ENCODE measurements at regions not wholly inside any gene's neighbourhood (a gene's known extent, or its start where the extent isn't known, plus 50 kb on each side); places are given as distances from the start of the nearest gene placed in this dataset.
"Not testable (repeated sequence)": the region's sequence is repeated elsewhere in the genome, so short reads cannot be mapped to it uniquely, and the experiment has no call there.

DNA sequence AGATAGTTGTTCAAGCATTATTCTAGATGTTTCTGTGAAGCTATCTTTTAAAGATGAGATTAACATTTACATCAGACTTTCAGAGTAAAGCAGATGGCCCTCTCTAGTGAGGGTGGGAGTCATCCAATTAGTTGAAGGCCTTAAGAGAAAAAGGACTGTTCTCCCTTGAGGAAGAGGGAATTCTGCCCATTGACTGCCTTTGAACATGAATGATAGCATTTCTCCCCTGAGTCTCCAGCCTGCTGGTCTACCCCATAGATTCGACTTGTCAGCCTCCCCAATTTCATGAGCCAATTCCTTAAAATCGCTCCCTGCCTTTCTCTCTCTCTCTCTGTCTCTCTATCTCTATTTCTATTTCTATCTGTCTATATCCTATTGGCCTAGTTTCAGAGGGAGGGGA is 115.5 kb downstream of the EBLN2 start:
- DNase-seq (ENCODE audit: low read depth in 2 of 3, low spot score in 2 of 3) = no peak

DNA sequence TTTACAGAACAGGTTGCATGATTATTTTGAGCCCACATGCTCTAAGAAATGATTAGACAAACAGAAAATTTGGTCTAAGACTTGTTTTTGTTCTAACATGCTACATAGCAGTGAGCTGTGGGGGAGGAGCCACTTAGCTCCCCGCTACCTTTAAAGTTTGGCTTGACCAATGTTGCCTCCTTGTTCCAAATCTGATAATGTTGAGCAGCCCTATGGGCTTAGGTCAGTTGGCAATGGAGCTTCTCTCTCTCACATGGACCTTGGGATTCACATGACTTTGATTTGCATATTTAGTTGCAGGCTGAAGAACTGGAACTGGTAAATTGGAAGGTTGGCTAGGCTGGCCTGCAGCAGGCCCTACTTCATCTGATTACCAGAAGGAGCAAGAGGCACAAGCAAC is 116.4 kb downstream of the EBLN2 start:
- DNase-seq (ENCODE audit: low read depth in 2 of 3, low spot score in 2 of 3) = no peak

DNA sequence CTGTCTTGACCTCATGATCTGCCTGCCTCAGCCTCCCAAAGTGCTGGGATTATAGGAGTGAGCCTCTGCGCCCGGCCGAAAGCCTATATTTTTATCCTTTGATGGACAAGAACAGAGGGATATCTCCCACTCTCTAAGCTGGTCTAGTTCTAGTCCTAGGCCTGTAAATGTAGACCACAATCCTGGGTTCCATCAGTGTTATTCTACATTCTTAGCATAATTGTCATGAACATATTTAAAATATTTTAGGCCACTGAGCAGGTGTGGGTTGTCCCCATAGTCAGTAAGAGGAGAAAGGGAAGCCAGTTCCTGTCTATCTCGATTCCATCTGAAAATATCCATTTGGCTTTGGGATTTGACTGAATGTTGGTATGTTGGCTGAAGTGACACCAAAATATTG is 118.1 kb downstream of the EBLN2 start:
- no peak for DNase-seq (ENCODE audit: low read depth in 2 of 3, low spot score in 2 of 3)

DNA sequence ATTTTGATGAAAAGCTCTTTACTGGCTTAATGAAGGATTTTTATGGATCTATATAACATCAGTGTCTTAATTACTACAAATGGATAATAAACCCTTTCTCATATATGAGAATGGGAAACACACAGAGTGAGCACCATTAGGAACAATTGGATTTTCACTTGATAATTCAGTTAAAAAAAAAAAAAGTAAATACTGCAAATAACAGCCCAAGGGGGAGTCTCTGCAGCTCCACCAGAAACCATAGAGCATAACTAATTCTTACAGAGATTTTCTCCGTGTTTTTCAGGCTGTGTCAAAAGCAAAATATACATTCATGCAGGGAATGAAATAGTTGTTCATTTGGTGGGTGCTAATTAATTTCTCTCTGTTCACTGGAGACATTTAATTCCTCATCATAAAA is 125.3 kb downstream of the EBLN2 start:
- DNase-seq (ENCODE audit: low read depth in 2 of 3, low spot score in 2 of 3) = no peak

DNA sequence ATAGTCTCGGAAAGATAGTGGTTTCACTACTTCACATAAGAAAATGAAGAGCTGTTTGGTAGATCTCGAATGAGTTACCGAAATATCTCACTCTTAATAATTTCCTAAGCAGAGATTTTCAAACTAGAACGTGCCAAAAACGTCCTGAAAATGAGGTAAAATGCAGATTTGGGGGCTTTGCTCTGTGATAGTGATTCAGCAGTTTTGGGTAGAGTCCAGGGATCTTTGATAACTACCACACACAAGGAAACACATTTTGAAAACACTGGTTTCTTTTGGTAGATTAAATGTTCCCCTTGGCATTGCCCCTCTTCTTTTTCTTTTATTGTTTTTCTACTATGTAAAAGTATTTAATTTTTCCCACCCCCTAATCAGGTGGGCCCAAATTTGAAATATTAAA is 125.9 kb downstream of the EBLN2 start:
- DNase-seq (ENCODE audit: low read depth in 2 of 3, low spot score in 2 of 3) = peak in 1 of 3 donors; percentile 37

DNA sequence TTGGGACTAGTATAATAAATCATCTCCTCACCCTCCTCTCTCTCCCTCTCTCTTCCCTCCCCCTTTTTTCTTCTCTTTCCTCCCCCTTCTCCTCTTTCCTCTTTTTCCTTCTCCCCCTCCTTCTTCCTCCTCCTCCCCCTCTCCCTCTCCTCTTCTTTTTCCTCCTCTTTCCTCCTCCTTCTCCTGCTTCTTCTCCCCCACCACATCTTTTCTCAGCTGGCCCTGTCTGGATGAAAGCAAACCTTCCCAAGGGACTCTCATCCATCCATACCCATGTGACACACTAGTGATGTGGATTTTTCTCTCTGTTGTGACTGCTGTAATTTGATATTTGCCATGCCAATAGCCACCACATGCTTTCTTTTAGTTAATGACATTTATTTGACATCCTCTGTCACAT is 127.2 kb downstream of the EBLN2 start:
- DNase-seq (ENCODE audit: low read depth in 2 of 3, low spot score in 2 of 3) = no peak

DNA sequence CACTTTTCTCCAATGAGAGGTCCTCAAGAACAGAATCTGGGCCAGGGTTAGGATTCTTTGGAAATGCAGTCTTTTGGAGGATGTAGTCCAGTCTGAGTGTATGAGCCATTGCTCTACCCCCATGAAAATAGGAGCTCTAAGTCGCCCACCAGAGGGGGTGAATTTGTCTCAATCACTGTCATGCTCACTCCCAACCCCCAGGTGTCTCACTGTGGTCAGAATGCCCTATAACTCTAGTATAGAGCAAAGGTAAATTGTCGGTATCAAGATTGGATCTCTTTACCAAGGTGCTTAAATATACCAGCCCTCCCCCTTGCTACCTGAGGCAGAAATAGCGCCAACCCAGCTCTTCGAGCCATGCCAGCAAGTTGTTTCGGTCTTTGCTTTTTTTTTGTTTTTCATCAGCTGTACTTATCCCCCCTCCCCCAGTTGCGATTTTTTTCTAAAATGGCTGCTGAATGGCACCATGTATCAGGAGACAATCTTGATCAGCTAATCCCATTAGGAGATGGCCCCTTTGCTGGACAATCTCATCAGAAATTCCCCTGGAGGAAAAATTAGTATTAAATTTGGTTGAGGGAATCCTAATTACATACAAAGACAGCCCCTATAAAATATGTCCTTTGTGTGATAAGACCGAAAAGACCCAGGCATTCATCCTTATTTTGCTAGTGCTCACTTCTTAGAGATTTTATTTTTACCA is 130.7 kb downstream of the EBLN2 start:
- no peak for DNase-seq (ENCODE audit: low read depth in 2 of 3, low spot score in 2 of 3)

DNA sequence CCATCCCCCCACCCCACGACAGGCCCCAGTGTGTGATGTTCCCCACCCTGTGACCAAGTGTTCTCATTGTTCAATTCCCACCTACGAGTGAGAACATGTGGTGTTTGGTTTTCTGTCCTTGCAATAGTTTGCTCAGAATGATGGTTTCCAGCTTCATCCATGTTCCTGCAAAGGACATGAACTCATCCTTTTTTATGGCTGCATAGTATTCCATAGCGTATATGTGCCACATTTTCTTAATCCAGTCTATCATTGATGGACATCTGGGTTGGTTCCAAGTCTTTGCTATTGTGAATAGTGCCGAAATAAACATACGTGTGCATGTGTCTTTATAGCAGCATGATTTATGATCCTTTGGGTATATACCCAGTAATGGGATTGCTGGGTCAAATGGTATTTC is 132.5 kb downstream of the EBLN2 start:
- not testable (repeated sequence) for DNase-seq (ENCODE audit: low read depth in 2 of 3, low spot score in 2 of 3)

DNA sequence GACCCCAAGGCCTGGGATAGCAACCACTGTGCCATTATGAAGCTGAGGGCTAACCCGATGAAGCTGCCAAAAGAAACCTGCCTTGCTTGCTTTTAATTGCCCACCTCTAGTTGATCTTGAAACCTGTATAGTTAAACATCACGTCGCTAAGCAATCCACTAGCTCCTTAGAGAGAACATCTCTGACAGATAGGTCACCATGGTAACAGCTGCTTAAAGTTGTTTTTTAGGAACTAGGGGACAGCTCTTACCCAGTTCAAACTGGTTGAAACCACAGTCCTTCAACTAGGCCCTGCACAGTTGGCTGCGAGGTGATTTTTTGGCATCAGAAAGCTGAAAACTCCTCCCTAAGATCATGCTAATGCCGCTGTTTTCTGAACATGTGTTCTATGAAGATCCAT is 135.7 kb downstream of the EBLN2 start:
- DNase-seq (ENCODE audit: low read depth in 2 of 3, low spot score in 2 of 3) = no peak

DNA sequence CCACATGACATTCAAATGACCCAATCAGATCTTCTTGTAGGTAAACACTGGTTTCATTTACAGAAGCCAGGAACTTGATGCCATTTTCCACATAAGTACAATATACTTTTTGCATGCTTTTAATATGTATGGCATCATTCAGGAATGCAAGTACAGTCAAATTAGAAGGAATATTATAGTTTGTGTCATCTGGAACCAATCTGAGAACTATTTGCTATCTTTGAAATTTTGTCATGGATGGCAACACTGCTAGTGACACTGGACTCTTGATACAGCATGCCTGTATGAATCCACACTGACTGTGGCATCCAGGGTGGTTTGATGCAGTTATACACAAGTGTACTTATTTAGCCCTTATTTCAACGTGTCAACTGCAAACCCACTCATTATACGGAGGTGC is 141.6 kb downstream of the EBLN2 start:
- DNase-seq (ENCODE audit: low read depth in 2 of 3, low spot score in 2 of 3) = no peak

DNA sequence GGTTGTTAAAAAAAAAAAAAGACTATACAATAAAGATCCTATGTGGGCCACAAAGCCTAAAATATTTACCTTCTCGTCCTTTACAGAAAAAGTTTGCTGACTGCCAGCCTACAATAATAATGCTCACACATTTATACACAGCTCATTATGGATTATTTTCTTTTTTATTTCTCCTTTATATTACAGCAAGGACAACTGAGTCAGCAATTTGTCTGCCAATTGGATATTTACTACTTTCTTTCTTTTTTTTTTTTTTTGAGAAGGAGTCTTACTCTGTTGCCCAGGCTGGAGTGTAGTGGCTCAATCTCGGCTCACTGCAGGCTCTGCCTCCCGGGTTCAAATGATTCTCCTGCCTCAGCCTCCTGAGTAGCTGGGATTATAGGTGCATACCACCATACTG is 142.2 kb downstream of the EBLN2 start:
- no peak for DNase-seq (ENCODE audit: low read depth in 2 of 3, low spot score in 2 of 3)

DNA sequence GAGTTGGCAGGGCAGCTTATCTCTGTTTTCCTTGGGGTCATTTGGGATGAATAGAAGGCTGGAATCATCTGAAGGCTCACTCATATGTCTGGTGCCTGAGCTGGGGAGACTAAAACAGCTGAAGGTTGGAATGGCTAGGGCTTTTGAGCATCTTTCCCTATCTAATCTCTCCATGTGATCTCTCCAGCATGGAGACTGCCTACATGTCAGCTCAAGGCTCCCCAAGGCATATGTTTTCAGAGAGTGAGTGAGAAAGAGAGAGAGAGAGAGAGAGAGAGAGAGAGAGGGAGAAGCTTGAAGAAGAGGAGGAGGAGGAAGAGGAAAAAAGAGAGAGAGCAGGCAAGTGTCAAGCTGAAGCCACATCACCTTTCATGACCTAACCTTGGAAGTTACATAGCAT is 143.4 kb downstream of the EBLN2 start:
- no peak for DNase-seq (ENCODE audit: low read depth in 2 of 3, low spot score in 2 of 3)

DNA sequence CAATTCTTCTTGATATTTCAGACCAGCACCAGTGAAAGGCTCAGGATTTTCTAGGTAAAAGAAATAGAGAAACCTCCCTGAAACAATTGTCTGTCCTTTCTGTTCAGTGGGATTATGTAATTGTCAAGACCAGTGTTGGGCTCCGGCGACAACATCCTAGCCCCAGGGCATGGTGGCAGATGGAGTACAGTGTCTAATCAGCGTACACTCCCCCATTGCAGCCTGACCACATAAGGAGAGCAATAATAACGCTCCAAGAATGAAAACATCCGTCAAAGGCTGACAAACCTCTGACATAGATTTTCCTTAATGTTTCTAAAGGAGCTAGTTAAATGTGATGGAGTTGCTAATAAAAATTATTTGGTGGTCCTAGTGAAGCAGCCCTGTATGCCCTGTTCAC is 144.6 kb downstream of the EBLN2 start:
- no peak for DNase-seq (ENCODE audit: low read depth in 2 of 3, low spot score in 2 of 3)

DNA sequence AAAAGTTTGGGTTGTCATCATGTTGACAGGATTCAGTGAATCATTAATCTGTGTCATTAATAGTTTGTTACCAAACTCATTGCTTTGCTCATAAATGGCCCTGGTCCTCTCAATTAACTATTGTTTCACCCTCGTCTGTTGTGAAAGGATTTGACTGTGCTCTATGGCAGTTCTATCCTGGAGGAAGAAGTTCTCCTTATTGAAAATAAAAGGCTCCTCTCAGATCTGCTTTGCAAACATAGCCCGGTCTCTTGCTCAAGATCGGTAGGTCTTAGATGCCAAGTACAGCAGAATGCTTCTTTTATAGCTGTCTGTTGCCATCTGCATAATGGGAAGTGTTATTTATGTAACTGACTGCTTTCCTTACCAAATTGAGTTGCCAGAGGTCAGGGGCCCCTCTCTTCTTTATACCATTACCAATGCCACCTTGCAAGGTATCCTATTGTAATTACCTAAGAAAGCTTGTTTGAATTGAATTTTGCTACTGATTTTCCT is 146.5 kb downstream of the EBLN2 start:
- DNase-seq (ENCODE audit: low read depth in 2 of 3, low spot score in 2 of 3) = no peak

DNA sequence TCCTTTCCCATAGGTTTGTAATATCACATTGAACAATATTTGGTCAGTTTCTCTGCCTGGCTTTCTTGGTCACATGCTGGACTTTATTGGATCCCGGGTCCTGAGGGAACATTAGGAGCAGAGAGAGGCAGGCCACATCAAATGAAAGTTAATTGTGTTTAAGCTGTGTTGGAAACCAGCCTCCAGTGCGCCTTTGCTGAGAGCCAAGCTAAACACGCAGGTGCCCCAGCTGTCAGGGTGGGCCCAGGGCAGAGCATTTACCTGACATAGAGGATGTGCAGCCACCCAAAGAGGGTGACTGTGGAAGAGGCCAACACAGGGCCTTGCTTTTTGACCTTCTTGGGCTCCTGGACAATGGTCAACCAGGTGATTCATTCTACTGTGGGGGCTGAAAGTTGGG is 149.3 kb downstream of the EBLN2 start:
- no peak for DNase-seq (ENCODE audit: low read depth in 2 of 3, low spot score in 2 of 3)

DNA sequence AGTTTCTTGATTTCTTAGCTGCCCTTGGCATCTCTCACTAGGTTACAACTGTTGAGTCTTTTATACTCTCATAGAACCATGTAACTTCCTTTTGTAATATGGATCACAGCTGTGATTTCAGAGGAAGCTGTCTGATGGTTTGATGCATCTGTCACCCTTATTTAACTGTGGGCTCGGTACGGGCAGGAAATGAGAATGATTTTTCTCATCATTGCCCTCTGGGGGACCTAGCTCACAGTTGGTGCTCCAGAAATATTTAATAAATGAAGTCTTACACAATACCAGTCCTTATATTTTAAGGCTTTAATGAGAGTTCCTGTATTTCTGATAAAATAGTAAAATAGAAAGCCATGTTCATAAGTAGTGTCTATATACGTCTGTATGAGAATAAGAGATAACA is 151.2 kb downstream of the EBLN2 start:
- DNase-seq (ENCODE audit: low read depth in 2 of 3, low spot score in 2 of 3) = no peak

DNA sequence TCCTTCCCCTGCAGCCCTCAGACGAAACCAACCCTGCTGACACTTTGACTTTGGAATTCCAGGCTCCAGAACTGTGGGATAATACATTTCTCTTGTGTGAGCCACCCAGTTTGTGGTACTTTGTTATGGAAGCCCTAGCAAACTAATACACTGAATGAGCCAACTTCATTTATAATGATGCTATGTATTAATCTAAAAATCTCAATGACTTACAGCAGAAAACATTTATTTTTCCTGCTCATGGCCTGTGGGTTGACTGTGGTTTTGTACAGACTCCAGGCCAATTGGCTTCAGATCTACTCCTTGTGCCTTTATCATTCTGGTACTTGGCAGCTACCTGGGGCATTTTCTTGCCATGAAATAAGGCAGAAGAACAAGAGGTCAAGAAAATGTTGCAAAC is 152.4 kb downstream of the EBLN2 start:
- DNase-seq (ENCODE audit: low read depth in 2 of 3, low spot score in 2 of 3) = no peak

DNA sequence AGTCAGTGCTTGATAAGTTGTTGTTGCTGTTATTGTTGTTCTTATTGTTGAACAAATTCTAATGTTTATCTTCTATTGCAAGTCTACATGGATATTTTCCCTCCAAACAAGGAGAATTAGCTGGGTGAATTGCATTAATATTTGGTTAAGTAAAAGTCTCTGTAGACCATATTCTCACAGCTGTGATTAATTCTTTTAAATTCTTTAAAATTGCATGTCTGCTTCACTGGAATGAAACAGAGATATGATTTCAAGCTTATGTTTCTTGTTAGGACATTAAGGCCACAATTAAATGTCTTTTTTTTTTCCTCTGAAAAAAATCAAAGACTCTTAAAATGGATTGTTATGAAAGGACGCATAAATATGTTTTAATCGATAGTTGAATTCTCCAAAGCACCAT is 153.4 kb downstream of the EBLN2 start:
- no peak for DNase-seq (ENCODE audit: low read depth in 2 of 3, low spot score in 2 of 3)

DNA sequence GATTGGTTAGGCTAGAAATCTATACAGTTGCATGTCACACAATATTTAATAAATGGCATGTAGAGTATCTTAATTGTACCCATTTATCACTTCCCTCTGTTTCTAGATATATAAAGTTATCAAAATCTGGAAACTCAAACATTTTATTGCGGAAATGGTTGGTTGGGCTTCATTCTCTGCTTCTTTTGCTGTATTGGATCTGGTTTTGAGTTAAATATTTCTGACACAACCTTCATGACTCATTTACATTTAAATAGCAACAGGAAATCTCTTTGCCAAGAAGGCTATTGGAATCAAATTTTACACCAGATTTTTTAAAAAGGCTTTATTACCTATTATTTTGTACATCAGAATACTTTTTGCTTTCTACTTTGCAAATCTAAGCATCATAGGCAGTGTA is 153.8 kb downstream of the EBLN2 start:
- DNase-seq (ENCODE audit: low read depth in 2 of 3, low spot score in 2 of 3) = no peak

DNA sequence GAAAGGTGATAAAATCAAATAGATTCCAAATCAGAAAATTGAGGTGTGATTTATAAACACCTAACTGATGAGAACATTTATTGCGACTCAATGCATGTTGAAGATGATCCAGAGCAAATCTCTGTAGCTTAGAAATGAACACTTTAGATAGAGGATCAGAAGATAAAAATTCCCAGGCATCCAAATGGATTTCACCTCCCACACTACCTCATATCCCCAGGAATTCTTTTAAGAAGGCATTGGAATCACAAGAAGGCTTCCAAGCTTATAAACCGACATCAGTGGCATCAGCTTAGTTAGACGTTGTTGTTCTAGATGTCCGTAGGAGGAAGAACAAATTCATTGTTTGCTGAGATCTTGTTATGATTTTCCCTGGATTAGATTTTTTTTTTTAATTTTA is 154.4 kb downstream of the EBLN2 start:
- DNase-seq (ENCODE audit: low read depth in 2 of 3, low spot score in 2 of 3) = no peak

DNA sequence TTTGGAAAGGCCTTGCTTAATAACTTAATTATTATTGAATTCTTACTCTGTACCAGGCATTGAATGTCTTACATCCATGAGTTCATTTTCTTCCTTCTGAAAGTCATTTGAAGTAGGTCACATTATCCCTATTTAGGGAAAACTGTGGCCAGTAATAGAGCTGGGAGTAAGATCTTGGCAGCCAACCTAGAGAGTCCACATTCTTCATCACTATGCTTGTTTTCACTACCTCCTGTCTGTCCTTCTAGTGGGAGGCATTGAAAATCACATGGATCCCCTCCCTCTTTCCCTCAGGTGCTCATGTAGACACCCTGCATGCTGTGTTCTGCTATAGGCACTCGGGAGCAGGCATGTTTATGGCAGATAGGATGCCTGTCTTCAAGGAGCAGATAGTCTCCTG is 154.9 kb downstream of the EBLN2 start:
- DNase-seq (ENCODE audit: low read depth in 2 of 3, low spot score in 2 of 3) = no peak

DNA sequence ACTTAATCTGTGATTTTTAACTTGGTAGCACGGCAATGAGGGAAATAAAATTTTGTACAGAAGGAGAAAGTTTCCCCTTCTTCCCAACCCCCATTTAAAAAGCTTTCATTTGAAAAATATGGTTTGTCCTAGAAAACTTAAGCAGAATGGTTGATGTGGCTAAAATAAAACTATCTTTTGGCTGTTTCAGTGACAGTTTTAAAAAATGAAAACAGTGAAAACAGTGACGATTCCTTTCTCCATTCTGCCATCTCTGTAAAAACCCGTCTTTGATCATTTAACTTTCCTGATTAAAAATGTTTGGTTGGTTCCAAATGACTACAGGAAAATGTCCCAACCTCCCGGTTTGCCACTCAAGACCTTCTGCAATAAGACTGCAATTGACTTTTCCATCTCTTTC is 160.7 kb downstream of the EBLN2 start:
- DNase-seq (ENCODE audit: low read depth in 2 of 3, low spot score in 2 of 3) = no peak

DNA sequence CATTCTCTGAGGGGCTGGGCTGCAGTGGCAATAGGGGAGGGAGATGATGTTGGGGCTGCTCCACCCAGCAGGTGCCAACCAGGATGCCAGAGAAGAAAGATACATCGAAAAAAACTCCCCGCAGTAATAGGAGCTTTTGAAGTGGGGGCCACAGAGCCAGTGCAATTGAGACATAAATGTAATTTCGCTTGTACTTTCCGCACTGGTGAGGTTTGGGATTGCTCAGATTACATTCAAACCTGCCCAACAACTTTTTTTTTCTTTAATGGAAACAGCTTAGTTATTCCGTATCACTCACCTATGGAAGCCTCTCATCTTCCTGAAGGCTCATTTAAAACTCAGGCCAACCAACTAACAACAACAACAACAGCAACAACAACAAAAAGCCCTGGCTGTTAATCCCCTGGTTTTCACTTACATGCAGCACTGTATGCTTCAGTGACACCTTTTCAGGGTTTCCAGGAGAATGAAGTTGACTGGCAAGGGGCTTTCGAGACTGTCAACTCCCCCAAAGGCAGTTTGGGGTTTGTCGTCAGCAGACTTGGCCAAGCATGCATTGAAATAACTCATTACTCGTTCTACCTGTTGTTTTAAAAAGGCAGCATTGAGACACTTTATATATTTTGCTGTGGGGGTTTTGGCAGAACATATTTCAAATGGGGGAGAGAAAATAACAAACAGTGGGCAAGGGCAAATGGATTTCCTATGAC is 163.8 kb downstream of the EBLN2 start:
- no peak for DNase-seq (ENCODE audit: low read depth in 2 of 3, low spot score in 2 of 3)

Data from hematopoietic multipotent progenitor cell (in vitro differentiated cells).